ENCODE measurements at regions not wholly inside any gene's neighbourhood (a gene's known extent, or its start where the extent isn't known, plus 50 kb on each side); places are given as distances from the start of the nearest gene placed in this dataset.

GRCh38 chr7:116325517-116325916, 115.2 kb downstream of the TES start:
- Histone ChIP-seq H3K9me3 (no peaks in the 10 kb centered on the region), H3K4me3 (no peak overlapping the region), H3K27me3 (no peaks in the 10 kb centered on the region), H3K4me1 (no peaks in the 10 kb centered on the region), H3K27ac (no peak overlapping the region), H3K36me3 (no peaks in the 10 kb centered on the region)
- in situ Hi-C loops (cut with MboI; ENCODE audit: low sequenced_read_pairs in 4 of 4) (no loop called here), intact Hi-C loops (cut with DNase I; ENCODE audit: low total_unique reads) (no loop called here)
- DNase-seq (no peak), ATAC-seq (no peak)
- TF ChIP-seq POLR2A (IDR thresholded peaks at IDR 0.05) (no peak), CTCF (IDR thresholded peaks at IDR 0.05 in 4 of 5, conservative IDR thresholded peaks at IDR 0.05 in 1 of 5) (no peak)

GRCh38 chr7:116327135-116327534, 116.8 kb downstream of the TES start:
- TF ChIP-seq POLR2A (IDR thresholded peaks at IDR 0.05) = no peak
- no peak for TF ChIP-seq CTCF (IDR thresholded peaks at IDR 0.05 in 4 of 5, conservative IDR thresholded peaks at IDR 0.05 in 1 of 5)
- H3K36me3 ChIP-seq = no peaks in the 10 kb centered on the region
- no peaks in the 10 kb centered on the region for H3K27me3 ChIP-seq
- no peak overlapping the region for H3K4me3 ChIP-seq
- ATAC-seq (no peak), DNase-seq (no peak)
- H3K27ac ChIP-seq = peak overlapping the region in 1 of 4 donors; percentile 53
- no peaks in the 10 kb centered on the region for H3K9me3 ChIP-seq
- in situ Hi-C loops (cut with MboI; ENCODE audit: low sequenced_read_pairs in 4 of 4) (no loop called here), intact Hi-C loops (cut with DNase I; ENCODE audit: low total_unique reads) (no loop called here)
- H3K4me1 ChIP-seq = no peaks in the 10 kb centered on the region

- Histone ChIP-seq H3K4me1 (no peaks in the 10 kb centered on the region), H3K9me3 (no peaks in the 10 kb centered on the region), H3K4me3 (no peak overlapping the region), H3K36me3 (no peaks in the 10 kb centered on the region), H3K27me3 (no peaks in the 10 kb centered on the region), H3K27ac (peak overlapping the region in 2 of 4 donors; percentile 6 to 53)
- no peak for TF ChIP-seq CTCF (IDR thresholded peaks at IDR 0.05 in 4 of 5, conservative IDR thresholded peaks at IDR 0.05 in 1 of 5)
- TF ChIP-seq POLR2A (IDR thresholded peaks at IDR 0.05) = no peak
- no peak for DNase-seq
- ATAC-seq = no peak
- in situ Hi-C loops (cut with MboI; ENCODE audit: low sequenced_read_pairs in 4 of 4) (no loop called here), intact Hi-C loops (cut with DNase I; ENCODE audit: low total_unique reads) (no loop called here)
Observed at GRCh38 chr7:116327752-116328151, 117.4 kb downstream of the TES start.

GRCh38 chr7:116328161-116328560, 117.8 kb downstream of the TES start:
- no peaks in the 10 kb centered on the region for H3K36me3 ChIP-seq
- in situ Hi-C loops (cut with MboI; ENCODE audit: low sequenced_read_pairs in 4 of 4) (no loop called here), intact Hi-C loops (cut with DNase I; ENCODE audit: low total_unique reads) (no loop called here)
- no peaks in the 10 kb centered on the region for H3K9me3 ChIP-seq
- no peak for TF ChIP-seq POLR2A (IDR thresholded peaks at IDR 0.05)
- no peak for TF ChIP-seq CTCF (IDR thresholded peaks at IDR 0.05 in 4 of 5, conservative IDR thresholded peaks at IDR 0.05 in 1 of 5)
- H3K4me3 ChIP-seq = no peak overlapping the region
- H3K4me1 ChIP-seq = no peaks in the 10 kb centered on the region
- no peaks in the 10 kb centered on the region for H3K27me3 ChIP-seq
- ATAC-seq = no peak
- H3K27ac ChIP-seq = peak overlapping the region in 2 of 4 donors; percentile 6 to 53
- DNase-seq = no peak

All from gastrocnemius medialis (tissue), 4 donors.